ENCODE measurements at regions not wholly inside any gene's neighbourhood (a gene's known extent, or its start where the extent isn't known, plus 50 kb on each side); places are given as distances from the start of the nearest gene placed in this dataset.

- Histone ChIP-seq H3K36me3 (ENCODE audit: insufficient read depth, low read length) (no peaks in the 10 kb centered on the region), H3K9me3 (ENCODE audit: low read depth, low read length) (no peaks in the 10 kb centered on the region), H3K9ac (ENCODE audit: insufficient read length) (no peak overlapping the region), H3K27ac (no peak overlapping the region), H3K4me3 (no peak overlapping the region)
- no peak for DNase-seq (ENCODE audit: low read depth, low spot score)
- no peak for TF ChIP-seq POLR2AphosphoS5 (IDR thresholded peaks at IDR 0.05; ENCODE audit: borderline replicate concordance, low read depth, low read length)
- no peak for TF ChIP-seq FOXP2 (optimal IDR thresholded peaks at IDR 0.05; ENCODE audit: control extremely low read depth, extremely low read length, insufficient read depth)
- TF ChIP-seq EZH2 (IDR thresholded peaks at IDR 0.05), result no peak
Observed at GRCh38 chr17:72175787-72176515, 55.1 kb downstream of the SOX9 start.

- TF ChIP-seq FOXP2 (optimal IDR thresholded peaks at IDR 0.05; ENCODE audit: control extremely low read depth, extremely low read length, insufficient read depth) (no peak), POLR2AphosphoS5 (IDR thresholded peaks at IDR 0.05; ENCODE audit: borderline replicate concordance, low read depth, low read length) (no peak), EZH2 (IDR thresholded peaks at IDR 0.05) (no peak)
- Histone ChIP-seq H3K36me3 (ENCODE audit: insufficient read depth, low read length) (no peaks in the 10 kb centered on the region), H3K9ac (ENCODE audit: insufficient read length) (no peak overlapping the region)
Observed at GRCh38 chr17:72176516-72176851, 55.7 kb downstream of the SOX9 start.

DNA sequence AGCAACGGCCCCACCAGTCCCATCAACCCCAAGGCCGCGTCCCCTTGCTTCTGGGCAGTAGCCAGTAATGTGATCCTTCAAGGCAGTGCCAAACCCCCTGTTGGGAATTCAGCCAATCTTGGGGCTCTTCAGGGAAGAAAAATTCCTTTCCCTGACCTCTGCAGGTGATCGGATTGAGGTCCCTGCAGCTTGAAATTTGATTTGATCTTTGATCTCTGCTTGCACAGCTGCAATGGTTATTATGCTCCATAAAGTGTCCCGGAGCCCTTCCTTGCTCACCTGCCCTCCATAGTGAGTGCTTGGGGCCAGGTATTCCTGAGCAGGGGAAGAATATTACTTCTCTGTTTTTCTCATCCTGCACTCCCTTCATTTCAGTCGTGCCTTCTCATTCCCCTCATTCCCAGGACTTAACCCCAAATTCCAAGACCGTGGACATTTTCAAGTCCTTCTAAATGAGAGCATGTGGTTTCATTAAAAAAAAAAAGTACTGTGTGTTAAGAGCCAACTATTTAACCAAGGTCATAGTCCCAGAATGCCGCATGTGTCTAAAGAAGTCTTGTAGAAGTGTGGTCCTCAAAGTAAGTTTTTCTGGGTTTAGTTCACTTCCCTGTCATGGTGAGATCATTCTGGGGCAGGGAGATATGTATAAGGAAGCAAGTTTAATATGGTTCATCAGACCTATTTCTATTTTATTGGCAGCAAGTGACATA lies 56.3 kb downstream of the SOX9 start:
- DNase-seq (ENCODE audit: low read depth, low spot score), result no peak
- Histone ChIP-seq H3K4me3 (no peak overlapping the region), H3K36me3 (ENCODE audit: insufficient read depth, low read length) (no peaks in the 10 kb centered on the region), H3K9me3 (ENCODE audit: low read depth, low read length) (no peaks in the 10 kb centered on the region), H3K9ac (ENCODE audit: insufficient read length) (no peak overlapping the region), H3K27ac (no peak overlapping the region)
- TF ChIP-seq FOXP2 (optimal IDR thresholded peaks at IDR 0.05; ENCODE audit: control extremely low read depth, extremely low read length, insufficient read depth) (no peak), POLR2AphosphoS5 (IDR thresholded peaks at IDR 0.05; ENCODE audit: borderline replicate concordance, low read depth, low read length) (no peak), EZH2 (IDR thresholded peaks at IDR 0.05) (no peak)

More at GRCh38 chr17:72176516-72176851, 55.7 kb downstream of the SOX9 start:
- no peaks in the 10 kb centered on the region for H3K9me3 ChIP-seq (ENCODE audit: low read depth, low read length)
- H3K27ac ChIP-seq, result no peak overlapping the region
- DNase-seq (ENCODE audit: low read depth, low spot score), result no peak
- no peak overlapping the region for H3K4me3 ChIP-seq

DNA sequence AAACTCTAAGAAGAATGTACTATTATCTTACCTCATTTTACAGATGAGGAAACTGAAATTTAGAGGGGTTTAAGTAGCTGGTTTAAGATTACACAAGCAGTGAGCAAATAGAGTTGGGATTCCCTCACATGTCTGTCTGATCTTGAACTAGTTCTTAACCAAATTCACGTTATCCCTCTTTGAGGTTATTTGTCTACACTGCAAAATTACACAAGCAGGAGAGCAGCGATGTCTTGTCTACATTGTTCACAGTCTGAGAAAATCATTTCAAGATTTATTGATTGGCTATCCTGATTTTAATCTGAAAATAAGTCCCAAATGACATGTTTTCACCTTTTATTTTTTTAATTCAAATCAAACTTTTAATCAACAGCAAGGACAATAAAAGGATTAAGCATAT lies 56.9 kb downstream of the SOX9 start:
- Histone ChIP-seq H3K9ac (ENCODE audit: insufficient read length) (no peak overlapping the region), H3K9me3 (ENCODE audit: low read depth, low read length) (no peaks in the 10 kb centered on the region), H3K36me3 (ENCODE audit: insufficient read depth, low read length) (no peaks in the 10 kb centered on the region), H3K4me3 (no peak overlapping the region), H3K27ac (no peak overlapping the region)
- TF ChIP-seq FOXP2 (optimal IDR thresholded peaks at IDR 0.05; ENCODE audit: control extremely low read depth, extremely low read length, insufficient read depth), result no peak
- no peak for TF ChIP-seq EZH2 (IDR thresholded peaks at IDR 0.05)
- no peak for TF ChIP-seq POLR2AphosphoS5 (IDR thresholded peaks at IDR 0.05; ENCODE audit: borderline replicate concordance, low read depth, low read length)
- DNase-seq (ENCODE audit: low read depth, low spot score), result no peak

GRCh38 chr17:72182371-72182873 lies 61.6 kb downstream of the SOX9 start:
- Histone ChIP-seq H3K9me3 (ENCODE audit: low read depth, low read length) (no peaks in the 10 kb centered on the region), H3K4me3 (no peak overlapping the region), H3K9ac (ENCODE audit: insufficient read length) (no peak overlapping the region), H3K36me3 (ENCODE audit: insufficient read depth, low read length) (no peaks in the 10 kb centered on the region), H3K27ac (no peak overlapping the region)
- TF ChIP-seq FOXP2 (optimal IDR thresholded peaks at IDR 0.05; ENCODE audit: control extremely low read depth, extremely low read length, insufficient read depth) (no peak), EZH2 (IDR thresholded peaks at IDR 0.05) (no peak), POLR2AphosphoS5 (IDR thresholded peaks at IDR 0.05; ENCODE audit: borderline replicate concordance, low read depth, low read length) (no peak)
- no peak for DNase-seq (ENCODE audit: low read depth, low spot score)

- H3K9ac ChIP-seq (ENCODE audit: insufficient read length), result no peak overlapping the region
- no peaks in the 10 kb centered on the region for H3K9me3 ChIP-seq (ENCODE audit: low read depth, low read length)
- TF ChIP-seq EZH2 (IDR thresholded peaks at IDR 0.05), result no peak
- TF ChIP-seq FOXP2 (optimal IDR thresholded peaks at IDR 0.05; ENCODE audit: control extremely low read depth, extremely low read length, insufficient read depth), result no peak
- no peak for TF ChIP-seq POLR2AphosphoS5 (IDR thresholded peaks at IDR 0.05; ENCODE audit: borderline replicate concordance, low read depth, low read length)
- no peak overlapping the region for H3K27ac ChIP-seq
- no peak overlapping the region for H3K4me3 ChIP-seq
- no peaks in the 10 kb centered on the region for H3K36me3 ChIP-seq (ENCODE audit: insufficient read depth, low read length)
- DNase-seq (ENCODE audit: low read depth, low spot score), result no peak
Observed at GRCh38 chr17:72183194-72183685, 62.4 kb downstream of the SOX9 start.

DNA sequence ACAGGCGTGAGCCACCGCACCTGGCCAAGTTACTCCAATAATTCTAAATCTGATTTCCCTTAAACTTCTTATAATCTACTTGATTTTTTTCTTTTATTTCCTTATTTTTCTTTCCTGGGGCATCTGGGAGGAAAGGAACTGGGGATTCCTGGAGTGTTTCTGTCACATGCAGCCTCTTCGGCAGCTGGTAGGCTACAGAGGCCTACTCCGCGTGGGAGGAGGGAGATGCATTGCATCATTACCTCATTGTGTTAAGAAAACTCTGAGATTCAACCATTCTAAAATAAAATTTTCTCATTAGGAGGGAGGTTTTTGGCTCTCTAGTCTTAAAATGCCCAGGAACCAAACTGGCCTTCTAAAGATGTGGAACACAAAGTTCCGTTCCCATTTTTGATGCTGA lies 64.0 kb downstream of the SOX9 start:
- H3K27ac ChIP-seq, result no peak overlapping the region
- TF ChIP-seq POLR2AphosphoS5 (IDR thresholded peaks at IDR 0.05; ENCODE audit: borderline replicate concordance, low read depth, low read length), result no peak
- TF ChIP-seq EZH2 (IDR thresholded peaks at IDR 0.05), result no peak
- no peak for TF ChIP-seq FOXP2 (optimal IDR thresholded peaks at IDR 0.05; ENCODE audit: control extremely low read depth, extremely low read length, insufficient read depth)
- H3K9me3 ChIP-seq (ENCODE audit: low read depth, low read length), result no peaks in the 10 kb centered on the region
- H3K4me3 ChIP-seq, result no peak overlapping the region
- no peaks in the 10 kb centered on the region for H3K36me3 ChIP-seq (ENCODE audit: insufficient read depth, low read length)
- DNase-seq (ENCODE audit: low read depth, low spot score), result no peak
- H3K9ac ChIP-seq (ENCODE audit: insufficient read length), result no peak overlapping the region

- Histone ChIP-seq H3K9me3 (ENCODE audit: low read depth, low read length) (no peaks in the 10 kb centered on the region), H3K36me3 (ENCODE audit: insufficient read depth, low read length) (no peaks in the 10 kb centered on the region), H3K27ac (no peak overlapping the region), H3K9ac (ENCODE audit: insufficient read length) (no peak overlapping the region), H3K4me3 (no peak overlapping the region)
- no peak for DNase-seq (ENCODE audit: low read depth, low spot score)
- TF ChIP-seq EZH2 (IDR thresholded peaks at IDR 0.05), result no peak
- no peak for TF ChIP-seq FOXP2 (optimal IDR thresholded peaks at IDR 0.05; ENCODE audit: control extremely low read depth, extremely low read length, insufficient read depth)
- TF ChIP-seq POLR2AphosphoS5 (IDR thresholded peaks at IDR 0.05; ENCODE audit: borderline replicate concordance, low read depth, low read length), result no peak
Observed at GRCh38 chr17:72185564-72185963, 64.7 kb downstream of the SOX9 start.

Measured in SK-N-MC (cell line).